ENCODE measurements at regions not wholly inside any gene's neighbourhood (a gene's known extent, or its start where the extent isn't known, plus 50 kb on each side); places are given as distances from the start of the nearest gene placed in this dataset.

DNA sequence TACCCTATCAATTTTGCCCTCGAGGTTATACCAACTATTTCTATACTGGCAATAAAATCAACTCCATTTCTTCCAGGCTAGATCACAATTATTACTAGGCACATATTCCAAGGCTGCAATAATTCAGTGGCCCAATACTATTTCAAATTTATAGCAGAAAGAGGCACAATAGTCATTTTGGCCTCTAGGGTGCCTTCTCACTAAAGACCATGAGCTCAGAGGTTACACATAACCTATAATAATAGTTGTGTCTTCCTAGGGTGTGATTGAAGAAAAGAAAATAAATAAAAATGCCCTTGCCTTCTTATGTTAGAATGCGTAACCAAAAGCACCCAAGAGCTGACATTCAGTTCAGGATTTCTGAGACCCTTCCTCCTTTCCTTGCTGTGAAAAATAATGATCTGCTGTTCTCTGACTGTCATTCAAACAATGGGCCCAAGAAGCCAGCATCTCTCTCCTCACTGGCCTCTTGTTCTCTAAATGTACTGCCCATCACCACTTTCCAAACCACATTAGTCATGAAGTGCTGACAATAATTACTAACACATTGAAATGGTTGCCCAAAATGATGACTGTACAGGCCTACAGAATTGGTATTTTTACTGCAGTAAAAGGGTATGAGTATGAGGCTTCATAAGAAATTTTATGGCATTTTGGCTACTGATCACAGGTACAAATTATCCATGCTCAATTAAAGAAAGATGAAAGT, 244.8 kb downstream of the LRRN1 start:
- Histone ChIP-seq H3K36me3 (replicated peaks in 1 of 2; ENCODE audit: control extremely low read depth in 1 of 2, control insufficient read depth in 1 of 2, extremely low read depth in 1 of 2, insufficient read depth in 2 of 2, low read length in 1 of 2) (no peaks in the 10 kb centered on the region), H3K4me3 (ENCODE audit: control extremely low read depth in 1 of 5, extremely low read depth in 1 of 5, insufficient read depth in 1 of 5, low read depth in 2 of 5, low read length in 4 of 5) (no peak overlapping the region), H3K9me3 (ENCODE audit: control extremely low read depth in 1 of 3, control insufficient read depth in 2 of 3, insufficient read depth in 1 of 3, low read length in 2 of 3) (no peaks in the 10 kb centered on the region), H3K9ac (ENCODE audit: low read length) (no peak overlapping the region), H3K79me2 (ENCODE audit: control insufficient read depth, insufficient read depth, low read length) (no peaks in the 10 kb centered on the region), H3K27me3 (replicated peaks in 1 of 4; ENCODE audit: control extremely low read depth in 1 of 4, control insufficient read depth in 3 of 4, insufficient read depth in 4 of 4, low read length in 3 of 4) (no peaks in the 10 kb centered on the region), H2AFZ (ENCODE audit: insufficient read depth, low read depth, low read length, poor library complexity, severe bottlenecking) (no peak overlapping the region), H3K4me1 (ENCODE audit: control insufficient read depth in 2 of 2, insufficient read depth in 2 of 2, low read length in 2 of 2) (no peaks in the 10 kb centered on the region), H3K4me2 (replicated peaks; ENCODE audit: low read depth, low read length, poor library complexity, severe bottlenecking) (no peak overlapping the region), H4K20me1 (ENCODE audit: control insufficient read depth, insufficient read depth, low read length, poor library complexity, severe bottlenecking) (no peaks in the 10 kb centered on the region), H3K27ac (ENCODE audit: low read length in 2 of 2) (no peak overlapping the region)
- H3K4me3 Mint-ChIP-seq, result no peak overlapping the region
- ChIA-PET CTCF (no interaction called here), POLR2A (no interaction called here)
- ATAC-seq (ENCODE audit: low read depth) (no peak), DNase-seq (no peak)
- no peaks in the 10 kb centered on the region for H3K27me3 Mint-ChIP-seq
- TF ChIP-seq EZH2 (IDR thresholded peaks at IDR 0.05; ENCODE audit: borderline replicate concordance, insufficient read depth, low read depth, low read length, poor library complexity, severe bottlenecking), result no peak
- TF ChIP-seq, protein P1, sequence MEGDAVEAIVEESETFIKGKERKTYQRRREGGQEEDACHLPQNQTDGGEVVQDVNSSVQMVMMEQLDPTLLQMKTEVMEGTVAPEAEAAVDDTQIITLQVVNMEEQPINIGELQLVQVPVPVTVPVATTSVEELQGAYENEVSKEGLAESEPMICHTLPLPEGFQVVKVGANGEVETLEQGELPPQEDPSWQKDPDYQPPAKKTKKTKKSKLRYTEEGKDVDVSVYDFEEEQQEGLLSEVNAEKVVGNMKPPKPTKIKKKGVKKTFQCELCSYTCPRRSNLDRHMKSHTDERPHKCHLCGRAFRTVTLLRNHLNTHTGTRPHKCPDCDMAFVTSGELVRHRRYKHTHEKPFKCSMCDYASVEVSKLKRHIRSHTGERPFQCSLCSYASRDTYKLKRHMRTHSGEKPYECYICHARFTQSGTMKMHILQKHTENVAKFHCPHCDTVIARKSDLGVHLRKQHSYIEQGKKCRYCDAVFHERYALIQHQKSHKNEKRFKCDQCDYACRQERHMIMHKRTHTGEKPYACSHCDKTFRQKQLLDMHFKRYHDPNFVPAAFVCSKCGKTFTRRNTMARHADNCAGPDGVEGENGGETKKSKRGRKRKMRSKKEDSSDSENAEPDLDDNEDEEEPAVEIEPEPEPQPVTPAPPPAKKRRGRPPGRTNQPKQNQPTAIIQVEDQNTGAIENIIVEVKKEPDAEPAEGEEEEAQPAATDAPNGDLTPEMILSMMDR (IDR thresholded peaks at IDR 0.05), result no peak
- no peaks in the 10 kb centered on the region for H3K4me1 Mint-ChIP-seq
- intact Hi-C loops (cut with micrococcal nuclease), result no loop called here
- WGBS (ENCODE audit: insufficient coverage), result 100% methylated on average over 1 of the region's 2 CpGs
- H3K27ac Mint-ChIP-seq, result no peak overlapping the region
- H3K9me3 Mint-ChIP-seq (ENCODE audit: insufficient read depth), result no peaks in the 10 kb centered on the region

DNA sequence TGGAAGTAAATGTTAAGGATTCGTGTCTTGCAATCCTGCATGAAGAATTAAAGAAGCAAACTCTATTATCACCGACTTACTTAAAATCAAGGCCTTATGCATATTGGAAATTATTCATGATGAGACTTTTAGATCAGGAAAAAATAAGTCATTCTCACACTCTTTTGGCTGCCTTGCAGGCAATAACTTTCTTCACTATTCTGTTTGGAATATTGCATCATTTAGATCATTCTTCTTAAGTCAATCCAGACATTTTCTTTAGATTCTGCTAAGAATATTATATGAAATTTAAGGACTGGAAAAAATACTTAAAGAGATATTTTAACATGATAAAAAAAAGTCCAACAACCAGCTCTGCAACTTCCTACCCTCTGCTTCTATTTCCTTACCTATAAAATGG, 245.4 kb downstream of the LRRN1 start:
- H3K4me1 ChIP-seq (ENCODE audit: control insufficient read depth in 2 of 2, insufficient read depth in 2 of 2, low read length in 2 of 2), result no peaks in the 10 kb centered on the region
- no peak overlapping the region for H3K4me3 Mint-ChIP-seq
- H3K27me3 Mint-ChIP-seq, result no peaks in the 10 kb centered on the region
- H3K4me1 Mint-ChIP-seq, result no peaks in the 10 kb centered on the region
- H3K27me3 ChIP-seq (replicated peaks in 1 of 4; ENCODE audit: control extremely low read depth in 1 of 4, control insufficient read depth in 3 of 4, insufficient read depth in 4 of 4, low read length in 3 of 4), result no peaks in the 10 kb centered on the region
- H3K4me2 ChIP-seq (replicated peaks; ENCODE audit: low read depth, low read length, poor library complexity, severe bottlenecking), result no peak overlapping the region
- no peaks in the 10 kb centered on the region for H4K20me1 ChIP-seq (ENCODE audit: control insufficient read depth, insufficient read depth, low read length, poor library complexity, severe bottlenecking)
- ATAC-seq (ENCODE audit: low read depth) (no peak), DNase-seq (no peak)
- intact Hi-C loops (cut with micrococcal nuclease), result no loop called here
- no peak overlapping the region for H3K27ac ChIP-seq (ENCODE audit: low read length in 2 of 2)
- no peak overlapping the region for H2AFZ ChIP-seq (ENCODE audit: insufficient read depth, low read depth, low read length, poor library complexity, severe bottlenecking)
- H3K79me2 ChIP-seq (ENCODE audit: control insufficient read depth, insufficient read depth, low read length), result no peaks in the 10 kb centered on the region
- CTCF ChIA-PET, result no interaction called here
- no peak overlapping the region for H3K9ac ChIP-seq (ENCODE audit: low read length)
- H3K36me3 ChIP-seq (replicated peaks in 1 of 2; ENCODE audit: control extremely low read depth in 1 of 2, control insufficient read depth in 1 of 2, extremely low read depth in 1 of 2, insufficient read depth in 2 of 2, low read length in 1 of 2), result no peaks in the 10 kb centered on the region
- TF ChIP-seq, protein P1 (IDR thresholded peaks at IDR 0.05), result no peak
- TF ChIP-seq EZH2 (IDR thresholded peaks at IDR 0.05; ENCODE audit: borderline replicate concordance, insufficient read depth, low read depth, low read length, poor library complexity, severe bottlenecking), result no peak
- no CpG with 5 or more reads among the region's 2 CpGs for WGBS (ENCODE audit: insufficient coverage)
- no peak overlapping the region for H3K4me3 ChIP-seq (ENCODE audit: control extremely low read depth in 1 of 5, extremely low read depth in 1 of 5, insufficient read depth in 1 of 5, low read depth in 2 of 5, low read length in 4 of 5)
- H3K9me3 ChIP-seq (ENCODE audit: control extremely low read depth in 1 of 3, control insufficient read depth in 2 of 3, insufficient read depth in 1 of 3, low read length in 2 of 3), result no peaks in the 10 kb centered on the region
- POLR2A ChIA-PET, result no interaction called here
- H3K9me3 Mint-ChIP-seq (ENCODE audit: insufficient read depth), result no peaks in the 10 kb centered on the region
- H3K27ac Mint-ChIP-seq, result no peak overlapping the region

Data from B cell (primary cell).